ENCODE measurements at regions not wholly inside any gene's neighbourhood (a gene's known extent, or its start where the extent isn't known, plus 50 kb on each side); places are given as distances from the start of the nearest gene placed in this dataset.

DNA sequence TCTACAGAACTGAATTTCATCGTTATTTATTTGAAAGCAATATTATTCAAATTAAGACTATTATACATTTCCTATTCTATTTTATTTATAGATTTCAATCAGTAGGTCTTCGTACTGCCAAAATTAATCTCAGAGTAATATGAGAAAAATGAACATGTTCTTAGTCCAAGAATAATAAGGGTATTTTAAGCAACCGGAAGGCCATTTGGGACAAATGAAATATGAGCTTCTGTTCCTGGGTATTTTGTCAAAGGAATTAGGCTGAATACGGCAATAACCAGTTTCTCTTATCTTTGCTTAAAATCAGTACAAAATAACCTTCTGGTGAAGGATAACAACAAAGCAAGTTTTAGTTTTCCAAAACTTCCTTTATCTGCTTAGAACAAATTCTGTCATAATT is 410.3 kb upstream of the PRR16 start (continued):
- TF ChIP-seq, protein P1, sequence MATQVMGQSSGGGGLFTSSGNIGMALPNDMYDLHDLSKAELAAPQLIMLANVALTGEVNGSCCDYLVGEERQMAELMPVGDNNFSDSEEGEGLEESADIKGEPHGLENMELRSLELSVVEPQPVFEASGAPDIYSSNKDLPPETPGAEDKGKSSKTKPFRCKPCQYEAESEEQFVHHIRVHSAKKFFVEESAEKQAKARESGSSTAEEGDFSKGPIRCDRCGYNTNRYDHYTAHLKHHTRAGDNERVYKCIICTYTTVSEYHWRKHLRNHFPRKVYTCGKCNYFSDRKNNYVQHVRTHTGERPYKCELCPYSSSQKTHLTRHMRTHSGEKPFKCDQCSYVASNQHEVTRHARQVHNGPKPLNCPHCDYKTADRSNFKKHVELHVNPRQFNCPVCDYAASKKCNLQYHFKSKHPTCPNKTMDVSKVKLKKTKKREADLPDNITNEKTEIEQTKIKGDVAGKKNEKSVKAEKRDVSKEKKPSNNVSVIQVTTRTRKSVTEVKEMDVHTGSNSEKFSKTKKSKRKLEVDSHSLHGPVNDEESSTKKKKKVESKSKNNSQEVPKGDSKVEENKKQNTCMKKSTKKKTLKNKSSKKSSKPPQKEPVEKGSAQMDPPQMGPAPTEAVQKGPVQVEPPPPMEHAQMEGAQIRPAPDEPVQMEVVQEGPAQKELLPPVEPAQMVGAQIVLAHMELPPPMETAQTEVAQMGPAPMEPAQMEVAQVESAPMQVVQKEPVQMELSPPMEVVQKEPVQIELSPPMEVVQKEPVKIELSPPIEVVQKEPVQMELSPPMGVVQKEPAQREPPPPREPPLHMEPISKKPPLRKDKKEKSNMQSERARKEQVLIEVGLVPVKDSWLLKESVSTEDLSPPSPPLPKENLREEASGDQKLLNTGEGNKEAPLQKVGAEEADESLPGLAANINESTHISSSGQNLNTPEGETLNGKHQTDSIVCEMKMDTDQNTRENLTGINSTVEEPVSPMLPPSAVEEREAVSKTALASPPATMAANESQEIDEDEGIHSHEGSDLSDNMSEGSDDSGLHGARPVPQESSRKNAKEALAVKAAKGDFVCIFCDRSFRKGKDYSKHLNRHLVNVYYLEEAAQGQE (IDR thresholded peaks at IDR 0.05), result no peak
- no peak for TF ChIP-seq EP300 (IDR thresholded peaks at IDR 0.05)
- no peak for TF ChIP-seq RAD21 (conservative IDR thresholded peaks at IDR 0.05 in 1 of 2, IDR thresholded peaks at IDR 0.05 in 1 of 2)
- no peak for TF ChIP-seq HEYL (CRISPR knock-in tag; IDR thresholded peaks at IDR 0.05)
- no peak for TF ChIP-seq PHF8 (IDR thresholded peaks at IDR 0.05; ENCODE audit: borderline replicate concordance, low read depth)
- TF ChIP-seq RFX5 (IDR thresholded peaks at IDR 0.05), result no peak

- 55% methylated on average over 2 of the region's 2 CpGs for WGBS (ENCODE audit: missing lambda C conversion rate)
- FAIRE-seq (no peak), ATAC-seq (peak; percentile 52 to 68; a peak in 2 of 6 replicates), DNase-seq (ENCODE audit: low read depth in 1 of 2, low spot score in 1 of 2) (peak in 1 of 2 experiments; percentile 17)
- H3K4me1 ChIP-seq, result no peaks in the 10 kb centered on the region
- TF ChIP-seq BHLHE40 (IDR thresholded peaks at IDR 0.05; ENCODE audit: low read depth, low read length) (no peak), CHD4 (IDR thresholded peaks at IDR 0.05; ENCODE audit: borderline replicate concordance) (no peak), SMC3 (IDR thresholded peaks at IDR 0.05) (peak; percentile 15; the same call in 1 of the 3 replicates), BCL3 (IDR thresholded peaks at IDR 0.05) (no peak), ZNF302 (CRISPR knock-in tag; IDR thresholded peaks at IDR 0.05) (no peak), NR3C1 (IDR thresholded peaks at IDR 0.05) (no peak), KDM1A (IDR thresholded peaks at IDR 0.05; ENCODE audit: low read depth) (no peak), SREBF2 (IDR thresholded peaks at IDR 0.05) (no peak), ESRRA (IDR thresholded peaks at IDR 0.05; ENCODE audit: borderline replicate concordance, low read length) (no peak), RAD21 (conservative IDR thresholded peaks at IDR 0.05 in 1 of 2, IDR thresholded peaks at IDR 0.05 in 1 of 2) (peak in 1 of 2 experiments; percentile 22; a peak in 3 of 5 replicates), CBX8 (IDR thresholded peaks at IDR 0.05) (no peak), TFCP2L1 (CRISPR knock-in tag; IDR thresholded peaks at IDR 0.05) (no peak), RFX5 (IDR thresholded peaks at IDR 0.05) (no peak), CTCF (IDR thresholded peaks at IDR 0.05) (peak; percentile 8; the same call in 1 of the 3 replicates), ELK1 (IDR thresholded peaks at IDR 0.05; ENCODE audit: low read depth, low read length) (no peak), POLR2A (IDR thresholded peaks at IDR 0.05; ENCODE audit: low read length) (no peak), HEYL (CRISPR knock-in tag; IDR thresholded peaks at IDR 0.05) (no peak), NFE2L2 (conservative IDR thresholded peaks at IDR 0.05; ENCODE audit: low read length) (no peak), RCOR1 (IDR thresholded peaks at IDR 0.05; ENCODE audit: low read depth, low read length) (no peak), NPAS2 (CRISPR knock-in tag; IDR thresholded peaks at IDR 0.05; ENCODE audit: borderline replicate concordance) (no peak)
- TF ChIP-seq, protein P2, sequence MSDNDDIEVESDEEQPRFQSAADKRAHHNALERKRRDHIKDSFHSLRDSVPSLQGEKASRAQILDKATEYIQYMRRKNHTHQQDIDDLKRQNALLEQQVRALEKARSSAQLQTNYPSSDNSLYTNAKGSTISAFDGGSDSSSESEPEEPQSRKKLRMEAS (IDR thresholded peaks at IDR 0.05), result no peak
- ChIA-PET POLR2A (no interaction called here), CTCF (interaction anchor here (0.5 to 1.6 kb wide), 7 partner anchors 18 to 747 kb away, joined by 3 to 9 read pairs (median 3); no protein-coding TSS in a partner anchor)
- H3K9me3 ChIP-seq, result no peaks in the 10 kb centered on the region
- H3K4me3 ChIP-seq, result no peak overlapping the region
- no peak overlapping the region for H3K27ac ChIP-seq
- no peak overlapping the region for H3K4me2 ChIP-seq
Observed at GRCh38 chr5:120055858-120056257, 408.2 kb upstream of the PRR16 start.

Data from A549 (cell line).